Right ventricle myocardium superior (tissue), 1 donor: ENCODE measurements at regions not wholly inside any gene's neighbourhood (a gene's known extent, or its start where the extent isn't known, plus 50 kb on each side); places are given as distances from the start of the nearest gene placed in this dataset.
"Not testable (repeated sequence)": the region's sequence is repeated elsewhere in the genome, so short reads cannot be mapped to it uniquely, and the experiment has no call there.

Experiments used
- ATAC-seq: fragments of 200-7000 bp; cut with Tn5 transposase; one replicate; pipeline ENCODE4 v1.9.1; 2020; ENCODE audit warnings: mild to moderate bottlenecking; ENCODE audit not compliant: poor library complexity
- DNase-seq: peaks from one replicate; pipeline ENCODE4 v3.0.0-alpha.2; 2020
- intact Hi-C: fragments of 100-400 bp; cut with DNase I; formaldehyde crosslinking; loops from one replicate; pipeline ENCODE4 v1.11.2; 2022
- donor health status: DM: no; HTN: yes; CAD: no; lungs with severe emphysema.

DNA sequence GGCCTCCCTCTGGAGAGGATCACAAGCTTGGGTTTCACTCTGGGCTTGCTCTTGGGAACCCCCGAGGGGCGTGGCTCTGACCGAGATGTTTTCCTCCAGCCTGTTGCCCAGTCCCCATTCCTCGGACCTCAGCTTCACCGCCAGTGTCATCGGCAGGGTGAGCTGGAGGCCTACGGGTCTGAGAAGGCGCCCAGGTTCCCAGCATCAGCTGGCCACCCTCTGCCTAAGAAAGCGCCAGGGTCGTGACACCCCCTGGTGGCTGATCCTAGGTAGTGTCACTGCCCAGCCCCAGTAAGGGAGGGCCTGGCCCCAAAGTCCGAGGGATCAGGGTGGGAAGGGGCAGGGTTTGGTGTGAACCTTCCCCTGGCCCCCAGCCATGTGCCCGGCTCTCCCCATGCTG is 928.8 kb downstream of the TUBA3C start:
- intact Hi-C loops, DNase-seq, ATAC-seq: not testable (repeated sequence)

DNA sequence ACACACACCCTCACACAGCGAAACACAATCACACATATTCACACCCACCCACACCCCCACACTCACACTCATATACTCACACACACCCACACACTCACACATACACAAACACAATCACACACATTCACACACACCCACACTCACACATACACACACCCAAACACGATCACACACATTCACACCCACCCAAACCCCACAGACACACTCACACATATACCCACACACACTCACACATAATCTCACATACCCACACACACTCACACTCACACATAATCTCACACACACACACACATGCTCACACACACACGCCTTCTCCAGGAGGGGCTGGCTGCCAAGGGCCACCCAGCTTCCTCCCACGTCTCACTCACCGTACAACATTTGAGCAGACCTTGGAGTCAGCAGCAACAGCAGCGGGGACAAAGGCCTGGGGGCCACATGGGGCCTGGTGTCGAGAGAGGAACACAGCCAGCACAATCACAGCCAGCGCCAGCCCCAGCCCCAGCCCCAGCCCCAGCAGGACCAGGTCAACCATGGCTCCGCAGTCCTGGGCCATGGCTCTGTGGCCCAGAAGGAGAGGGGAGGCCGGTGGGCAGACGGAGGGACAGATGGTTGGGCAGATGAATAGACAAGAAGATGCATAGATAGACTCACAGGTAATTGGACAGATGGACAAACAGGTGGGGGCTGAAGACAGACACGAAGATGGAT is 932.9 kb downstream of the TUBA3C start:
- not testable (repeated sequence) for DNase-seq, ATAC-seq

DNA sequence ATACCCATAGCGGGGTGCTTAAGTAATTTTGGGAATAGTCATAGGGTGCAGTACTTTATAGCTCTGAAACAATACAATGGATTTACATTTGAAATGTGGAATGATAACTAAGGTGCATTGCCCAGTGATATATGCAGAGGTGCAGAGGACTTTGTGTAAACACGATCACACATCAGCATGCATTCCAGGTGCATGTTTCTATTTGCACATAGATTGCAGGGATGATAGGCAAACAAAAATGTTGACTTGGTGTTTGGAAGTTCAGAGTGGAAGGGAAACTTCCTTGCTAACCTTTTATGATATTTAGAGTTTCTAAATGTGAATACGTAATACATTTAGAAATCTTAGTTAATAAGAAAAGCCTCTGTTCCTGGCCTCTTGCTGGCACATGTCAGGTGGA is 941.5 kb downstream of the TUBA3C start:
- ATAC-seq, result not testable (repeated sequence)

More for the DNA sequence above, 932.9 kb downstream of the TUBA3C start:
- intact Hi-C loops, result not testable (repeated sequence)

DNA sequence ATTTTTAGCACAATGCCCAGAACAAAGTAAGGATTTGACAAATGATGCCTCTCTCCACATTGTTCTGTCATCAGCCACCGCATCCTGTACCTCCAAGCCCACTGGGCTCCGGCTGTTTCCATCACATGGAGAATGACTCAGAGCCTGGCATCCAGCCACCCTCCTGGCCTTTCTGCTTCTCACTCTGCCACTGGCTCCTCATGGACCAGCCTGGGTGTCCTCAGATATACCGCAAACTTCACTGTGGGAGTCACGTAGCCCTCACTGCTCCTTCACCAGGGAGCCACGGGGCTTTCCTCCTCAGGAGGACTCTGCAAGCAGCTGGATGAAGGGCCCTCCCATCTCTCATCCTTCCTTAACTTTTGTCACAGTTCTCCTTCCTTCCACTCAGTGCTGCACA is 943.0 kb downstream of the TUBA3C start:
- ATAC-seq, DNase-seq: not testable (repeated sequence)

More for the DNA sequence above, 941.5 kb downstream of the TUBA3C start:
- DNase-seq, intact Hi-C loops: not testable (repeated sequence)

DNA sequence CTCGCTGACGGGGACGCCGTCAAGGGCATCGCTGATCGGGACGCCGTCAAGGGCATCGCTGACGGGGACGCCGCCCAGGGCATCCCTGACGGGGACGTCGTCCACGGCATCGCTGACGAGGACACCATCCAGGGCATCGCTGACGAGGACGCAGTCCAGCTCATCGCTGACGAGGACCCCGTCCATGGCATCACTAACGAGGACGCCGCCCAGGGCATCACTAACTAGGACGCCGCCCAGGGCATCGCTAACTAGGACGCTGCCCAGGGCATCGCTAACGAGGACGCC is 945.2 kb downstream of the TUBA3C start:
- ATAC-seq (no peak), DNase-seq (no peak)
- intact Hi-C loops, result no loop called here

More for the DNA sequence above, 943.0 kb downstream of the TUBA3C start:
- intact Hi-C loops, result not testable (repeated sequence)

DNA sequence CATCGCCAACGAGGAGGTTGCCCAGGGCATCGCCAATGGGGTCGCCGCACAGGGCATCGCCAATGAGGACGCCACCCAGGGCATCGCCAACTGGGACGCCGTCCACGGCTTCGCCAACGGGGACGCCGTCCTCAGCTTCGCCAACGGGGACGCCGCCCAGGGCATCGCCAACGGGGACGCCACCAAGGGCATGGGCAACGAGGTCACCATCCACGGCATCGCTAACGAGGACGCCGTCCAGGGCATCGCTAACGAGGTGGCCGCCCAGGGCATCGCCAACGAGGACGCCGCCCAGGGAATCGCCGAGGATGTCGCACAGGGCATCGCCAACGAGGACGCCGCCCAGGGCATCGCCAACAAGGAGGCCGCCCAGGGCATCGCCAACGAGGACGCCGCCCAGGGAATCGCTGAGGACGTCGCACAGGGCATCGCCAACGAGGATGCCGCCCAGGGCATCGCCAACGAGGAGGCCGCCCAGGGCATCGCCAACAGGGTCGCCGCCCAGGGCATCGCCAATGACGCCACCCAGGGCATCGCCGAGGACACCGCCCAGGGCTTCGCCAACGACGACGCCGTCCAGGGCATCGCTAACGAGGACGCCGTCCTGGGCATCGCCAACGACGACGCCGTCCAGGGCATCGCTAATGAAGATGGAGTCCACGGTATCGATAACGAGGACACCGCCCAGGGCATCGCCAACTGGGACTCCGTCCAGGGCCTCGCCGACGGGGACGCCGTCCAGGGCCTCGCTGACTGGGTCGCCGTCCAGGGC is 945.7 kb downstream of the TUBA3C start:
- intact Hi-C loops, result no loop called here
- no peak for DNase-seq
- no peak for ATAC-seq

DNA sequence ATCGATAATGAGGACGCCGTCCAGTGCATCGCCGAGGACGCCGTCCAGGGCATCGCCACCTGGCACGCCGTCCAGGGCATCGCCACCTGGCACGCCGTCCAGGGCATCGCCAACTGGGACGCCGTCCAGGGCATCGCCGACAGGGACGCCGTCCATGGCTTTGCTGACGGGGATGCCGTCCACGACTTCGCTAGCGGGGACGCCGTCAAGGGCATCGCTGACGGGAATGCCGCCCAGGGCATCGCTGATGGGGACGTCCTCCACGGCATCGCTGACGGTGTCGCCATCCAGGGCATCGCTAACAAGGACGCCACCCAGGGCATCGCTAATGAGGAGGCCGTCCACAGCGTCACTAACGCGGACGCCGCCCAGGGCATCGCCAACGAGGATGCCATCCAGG is 946.5 kb downstream of the TUBA3C start:
- ATAC-seq, result no peak
- intact Hi-C loops, result no loop called here
- no peak for DNase-seq

DNA sequence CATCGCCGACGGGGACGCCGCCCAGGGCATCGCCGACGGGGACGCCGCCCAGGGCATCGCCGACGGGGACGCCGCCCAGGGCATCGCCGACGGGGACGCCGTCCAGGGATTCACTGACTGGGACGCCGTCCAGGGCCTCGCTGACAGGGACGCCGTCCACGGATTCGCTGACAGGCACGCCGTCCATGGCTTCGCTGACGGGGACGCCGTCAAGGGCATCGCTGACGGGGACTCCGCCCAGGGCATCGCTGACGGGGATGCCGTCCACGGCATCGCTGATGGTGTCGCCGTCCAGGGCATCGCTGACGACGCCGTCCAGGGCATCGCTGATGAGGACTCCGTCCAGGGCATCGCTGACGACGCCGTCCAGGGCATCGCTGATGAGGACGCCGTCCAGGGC is 947.2 kb downstream of the TUBA3C start:
- intact Hi-C loops, ATAC-seq, DNase-seq: not testable (repeated sequence)

DNA sequence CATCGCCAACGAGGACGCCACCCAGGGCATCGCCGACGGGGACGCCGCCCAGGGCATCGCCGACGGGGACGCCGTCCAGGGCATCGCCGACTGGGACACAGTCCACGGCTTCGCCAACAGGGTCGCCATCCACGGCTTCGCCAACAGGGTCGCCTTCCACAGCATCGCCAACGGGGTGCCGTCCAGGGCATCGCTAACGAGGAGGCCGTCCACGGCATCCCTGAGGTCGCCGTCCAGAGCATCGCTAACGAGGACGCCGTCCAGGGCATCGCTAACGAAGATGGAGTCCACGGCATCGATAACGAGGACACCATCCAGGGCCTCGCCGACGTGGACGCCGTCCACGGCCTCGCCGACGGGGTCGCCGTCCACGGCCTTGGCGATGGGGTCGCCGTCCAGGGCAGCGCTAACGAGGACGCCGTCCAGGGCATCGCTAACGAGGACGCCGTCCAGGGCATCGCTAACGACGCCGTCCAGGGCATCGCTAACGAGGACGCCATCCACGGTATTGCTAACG is 947.8 kb downstream of the TUBA3C start:
- ATAC-seq (no peak), DNase-seq (no peak)
- intact Hi-C loops, result no loop called here

DNA sequence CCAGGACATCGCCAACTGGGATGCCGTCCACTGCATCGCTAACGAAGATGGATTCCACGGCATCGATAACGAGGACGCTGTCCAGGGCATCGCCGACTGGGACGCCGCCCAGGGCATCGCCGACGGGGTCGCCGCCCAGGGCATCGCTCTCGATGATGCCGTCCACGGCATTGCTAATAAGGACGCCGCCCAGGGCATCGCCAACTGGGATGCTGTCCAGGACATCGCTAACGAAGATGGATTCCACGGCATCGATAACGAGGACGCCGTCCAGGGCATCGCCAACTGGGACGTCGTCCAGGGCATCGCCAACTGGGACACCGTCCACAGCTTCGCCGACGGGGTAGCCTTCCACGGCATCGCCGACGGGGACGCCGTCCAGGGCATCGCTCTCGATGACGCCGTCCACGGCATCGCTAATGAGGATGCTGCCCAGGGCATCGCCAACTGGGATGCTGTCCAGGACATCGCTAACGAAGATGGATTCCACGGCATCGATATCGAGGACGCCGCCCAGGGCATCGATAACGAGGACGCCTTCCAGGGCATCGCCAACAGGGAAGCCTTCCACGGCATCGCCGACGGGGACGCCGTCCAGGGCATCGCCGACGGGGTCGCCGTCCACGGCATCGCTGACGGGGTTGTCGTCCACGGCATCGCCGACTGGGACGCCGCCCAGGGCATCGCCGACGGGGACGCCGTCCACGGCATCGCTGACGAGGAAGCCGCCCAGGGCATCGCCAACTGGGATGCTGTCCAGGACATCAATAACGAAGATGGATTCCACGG is 948.4 kb downstream of the TUBA3C start:
- no peak for DNase-seq
- intact Hi-C loops, result no loop called here

DNA sequence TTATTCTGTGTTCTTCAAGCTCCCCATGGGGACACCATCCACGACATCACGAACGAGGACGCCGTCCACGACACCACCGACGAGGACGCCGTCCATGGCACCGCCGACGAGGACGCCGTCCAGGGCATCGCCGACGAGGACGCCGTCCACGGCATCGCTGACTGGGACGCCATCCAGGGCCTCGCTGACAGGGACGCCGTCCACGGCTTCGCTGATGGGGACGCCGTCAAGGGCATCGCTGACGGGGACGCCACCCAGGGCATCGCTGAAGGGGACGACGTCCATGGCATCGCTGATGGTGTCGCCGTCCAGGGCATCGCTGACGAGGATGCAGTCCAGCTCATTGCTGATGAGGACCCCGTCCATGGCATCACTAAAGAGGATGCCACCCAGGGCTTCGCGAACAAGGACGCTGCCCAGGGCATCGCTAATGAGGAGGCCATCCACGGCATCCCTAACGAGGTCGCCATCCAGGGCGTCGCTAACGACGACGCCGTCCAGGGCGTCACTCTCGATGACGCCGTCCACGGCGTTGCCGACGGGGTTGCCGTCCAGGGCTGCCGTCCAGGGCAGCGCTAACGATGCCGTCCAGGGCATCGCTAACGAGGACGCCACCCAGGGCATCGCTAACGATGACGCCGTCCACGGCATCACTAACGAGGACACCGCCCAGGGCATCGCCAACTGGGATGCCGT is 949.2 kb downstream of the TUBA3C start:
- DNase-seq (no peak), ATAC-seq (no peak)

More for the DNA sequence above, 948.4 kb downstream of the TUBA3C start:
- ATAC-seq, result no peak

DNA sequence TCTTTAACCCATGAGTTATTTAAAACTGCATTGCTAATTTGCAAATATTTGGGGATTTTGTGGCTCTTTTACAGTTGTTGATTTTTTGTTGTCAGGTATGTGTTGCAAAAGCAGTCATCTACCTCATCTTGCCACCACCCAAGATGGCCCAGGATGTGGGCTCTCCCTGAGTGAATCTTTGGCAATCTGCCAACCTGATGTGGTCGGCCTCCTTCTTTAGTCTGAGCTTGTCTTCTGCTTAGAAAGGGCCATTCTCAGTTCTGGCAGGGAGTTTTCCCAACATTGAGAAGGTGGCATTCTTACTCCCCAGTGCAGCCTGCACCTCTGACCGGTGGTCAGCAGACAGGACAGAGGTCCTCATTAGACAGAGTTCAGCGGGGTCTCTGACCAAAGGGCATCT is 957.2 kb downstream of the TUBA3C start:
- intact Hi-C loops, DNase-seq: not testable (repeated sequence)

More for the DNA sequence above, 949.2 kb downstream of the TUBA3C start:
- intact Hi-C loops, result no loop called here

DNA sequence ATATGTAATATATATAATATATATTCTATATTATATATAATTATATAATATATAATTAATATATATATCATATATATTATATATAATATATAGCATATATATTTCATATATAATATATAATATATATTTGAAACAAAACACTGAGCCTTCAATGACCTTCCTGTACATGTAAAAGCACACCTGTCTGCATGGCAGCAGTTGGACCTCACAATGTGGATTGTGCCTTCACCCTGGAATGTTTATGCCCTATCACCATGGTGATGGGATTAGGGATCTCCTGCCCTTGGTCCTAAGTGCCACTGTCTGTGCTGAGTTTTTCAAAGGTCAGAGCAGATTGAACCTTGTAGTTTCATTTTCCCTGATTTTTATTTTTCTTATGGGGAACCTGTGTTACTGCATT is 966.9 kb downstream of the TUBA3C start:
- ATAC-seq, result peak; percentile 47
- DNase-seq, intact Hi-C loops: not testable (repeated sequence)

More for the DNA sequence above, 957.2 kb downstream of the TUBA3C start:
- ATAC-seq, result not testable (repeated sequence)

DNA sequence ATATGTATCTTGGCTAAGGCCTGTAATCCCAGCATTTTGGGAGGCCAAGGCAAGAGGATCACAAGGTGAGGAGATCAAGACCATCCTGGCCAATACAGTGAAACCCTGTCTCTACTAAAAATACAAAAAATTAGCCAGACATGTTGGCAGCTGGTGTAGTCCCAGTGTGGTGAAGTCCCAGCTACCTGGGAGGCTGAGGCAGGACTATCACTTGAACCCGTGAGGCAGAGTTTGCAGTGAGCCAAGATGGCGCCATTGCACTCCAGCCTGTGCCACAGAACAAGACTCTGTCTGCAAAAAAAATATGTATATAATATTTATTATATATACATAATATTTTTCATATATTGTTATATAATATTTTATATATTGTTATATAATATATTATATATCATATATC is 968.1 kb downstream of the TUBA3C start:
- intact Hi-C loops, DNase-seq: not testable (repeated sequence)
- peak; percentile 43 for ATAC-seq

DNA sequence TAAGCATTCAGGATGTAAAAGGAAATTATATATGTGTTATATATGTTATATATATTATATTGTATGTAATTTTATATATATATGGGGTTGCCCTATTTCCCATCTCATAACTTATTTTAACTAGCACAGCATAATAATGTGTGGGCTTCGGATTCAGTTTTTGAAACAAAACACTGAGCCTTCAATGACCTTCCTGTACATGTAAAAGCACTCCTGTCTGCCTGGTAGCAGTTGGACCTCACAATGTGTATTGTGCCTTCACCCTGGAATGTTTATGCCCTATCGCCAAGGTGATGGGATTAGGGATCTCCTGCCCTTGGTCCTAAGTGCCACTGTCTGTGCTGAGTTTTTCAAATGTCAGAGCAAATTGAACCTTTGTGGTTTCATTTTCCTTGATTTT is 968.8 kb downstream of the TUBA3C start:
- peak; percentile 77 for ATAC-seq
- no peak for DNase-seq
- intact Hi-C loops, result no loop called here

DNA sequence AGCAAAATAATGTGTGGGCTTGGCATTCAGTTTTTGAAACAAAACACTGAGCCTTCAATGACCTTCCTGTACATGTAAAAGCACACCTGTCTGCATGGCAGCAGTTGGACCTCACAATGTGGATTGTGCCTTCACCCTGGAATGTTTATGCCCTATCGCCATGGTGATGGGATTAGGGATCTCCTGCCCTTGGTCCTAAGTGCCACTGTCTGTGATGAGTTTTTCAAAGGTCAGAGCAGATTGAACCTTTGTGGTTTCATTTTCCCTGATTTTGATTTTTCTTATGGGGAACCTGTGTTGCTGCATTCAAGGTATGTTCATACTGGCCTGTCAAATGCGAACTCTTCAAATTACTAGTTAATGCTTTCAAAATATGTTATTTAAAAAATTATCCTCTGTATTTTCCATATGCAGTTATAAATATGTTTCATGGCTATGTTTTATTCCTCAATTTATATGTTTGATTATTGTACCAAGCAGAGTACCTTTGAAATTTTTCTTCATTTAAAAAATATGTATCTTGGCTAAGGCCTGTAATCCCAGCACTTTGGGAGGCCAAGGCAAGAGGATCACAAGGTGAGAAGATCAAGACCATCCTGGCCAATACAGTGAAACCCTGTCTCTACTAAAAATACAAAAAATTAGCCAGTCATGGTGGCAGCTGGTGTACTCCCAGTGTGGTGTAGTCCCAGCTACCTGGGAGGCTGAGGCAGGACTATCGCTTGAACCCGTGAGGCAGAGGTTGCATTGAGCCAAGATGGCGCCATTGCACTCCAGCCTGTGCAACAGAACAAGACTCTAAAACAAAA is 969.7 kb downstream of the TUBA3C start:
- intact Hi-C loops, result not testable (repeated sequence)
- DNase-seq, result peak; percentile 56
- peak; percentile 96 for ATAC-seq

DNA sequence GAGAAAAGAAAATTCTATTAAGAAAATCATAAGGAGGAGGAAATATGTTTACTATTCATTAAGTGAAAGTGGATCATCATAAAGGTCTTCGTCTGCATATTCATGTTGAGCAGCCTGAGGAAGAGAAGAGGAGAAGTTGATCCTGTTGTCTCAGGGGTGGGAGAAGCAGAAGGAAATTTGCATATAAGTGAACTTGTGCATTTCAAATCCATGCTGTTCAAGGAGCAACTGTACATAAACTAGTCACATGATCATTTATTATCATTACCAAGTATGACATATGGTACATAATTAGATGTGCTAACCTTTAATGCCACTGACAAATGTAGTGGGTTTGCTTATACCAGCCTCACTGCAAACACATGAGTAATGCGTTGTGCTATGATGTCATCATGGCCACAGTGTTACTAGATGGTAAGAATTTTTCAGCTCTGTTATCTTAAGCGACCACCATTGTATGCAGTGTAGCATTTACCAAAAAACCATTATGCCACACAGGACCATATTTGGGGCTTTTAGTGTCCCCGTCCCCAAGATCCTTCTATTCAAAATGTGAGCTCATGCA is 976.9 kb downstream of the TUBA3C start:
- intact Hi-C loops, DNase-seq, ATAC-seq: not testable (repeated sequence)
